ENCODE measurements at regions not wholly inside any gene's neighbourhood (a gene's known extent, or its start where the extent isn't known, plus 50 kb on each side); places are given as distances from the start of the nearest gene placed in this dataset.

DNA sequence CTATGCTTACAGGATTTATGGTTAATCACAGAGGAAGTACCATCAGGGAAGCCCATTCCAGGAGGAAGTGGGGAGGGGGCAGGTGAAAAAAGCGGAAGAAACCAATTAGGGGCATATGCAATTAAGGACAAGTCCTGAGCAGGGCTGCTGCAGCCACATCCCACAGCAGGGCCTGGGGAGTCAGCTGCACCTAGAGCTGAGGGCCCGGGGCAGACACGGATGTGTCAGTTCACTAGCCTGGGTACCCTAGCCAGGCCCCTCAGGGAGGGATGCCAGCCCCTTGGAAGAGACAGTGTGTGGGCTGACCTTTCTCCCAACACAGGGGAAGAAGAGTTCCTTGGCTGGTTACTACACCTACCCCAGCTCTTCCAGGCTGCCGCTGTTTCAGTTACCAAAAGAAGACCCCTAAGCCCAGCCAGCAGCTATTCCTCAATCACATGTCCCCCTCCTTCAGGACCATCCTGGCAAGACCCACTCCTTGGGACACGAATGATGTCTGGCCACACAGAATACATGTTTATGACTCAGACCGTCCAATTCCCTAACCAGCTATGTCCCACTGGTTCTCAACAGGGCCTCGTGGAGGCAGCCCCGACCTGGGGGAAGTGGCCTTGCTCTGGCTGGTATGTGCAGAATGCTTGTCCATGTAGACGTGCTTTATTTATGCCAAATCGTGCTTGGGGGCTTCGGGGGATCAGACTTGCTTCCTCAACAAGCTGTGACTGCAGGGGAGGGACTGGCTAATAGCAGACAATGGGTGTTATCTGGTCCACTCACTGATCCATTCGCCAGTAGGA, 133.7 kb upstream of the RTL1 start:
- TF ChIP-seq POLR2AphosphoS5 (IDR thresholded peaks at IDR 0.05; ENCODE audit: low read depth, low read length), result no peak
- no peak for TF ChIP-seq TAF1 (IDR thresholded peaks at IDR 0.05; ENCODE audit: borderline replicate concordance, low read depth, low read length)
- no peak for TF ChIP-seq POLR2A (IDR thresholded peaks at IDR 0.05; ENCODE audit: low read depth, low read length)
- FAIRE-seq, result no peak

GRCh38 chr14:101039031-101039754, 135.7 kb upstream of the RTL1 start:
- TF ChIP-seq TAF1 (IDR thresholded peaks at IDR 0.05; ENCODE audit: borderline replicate concordance, low read depth, low read length) (no peak), POLR2AphosphoS5 (IDR thresholded peaks at IDR 0.05; ENCODE audit: low read depth, low read length) (no peak), POLR2A (IDR thresholded peaks at IDR 0.05; ENCODE audit: low read depth, low read length) (no peak)
- DNase-seq (ENCODE audit: insufficient read length) (no peak), FAIRE-seq (no peak)

More for the DNA sequence above, 133.7 kb upstream of the RTL1 start:
- no peak for DNase-seq (ENCODE audit: insufficient read length)

DNA sequence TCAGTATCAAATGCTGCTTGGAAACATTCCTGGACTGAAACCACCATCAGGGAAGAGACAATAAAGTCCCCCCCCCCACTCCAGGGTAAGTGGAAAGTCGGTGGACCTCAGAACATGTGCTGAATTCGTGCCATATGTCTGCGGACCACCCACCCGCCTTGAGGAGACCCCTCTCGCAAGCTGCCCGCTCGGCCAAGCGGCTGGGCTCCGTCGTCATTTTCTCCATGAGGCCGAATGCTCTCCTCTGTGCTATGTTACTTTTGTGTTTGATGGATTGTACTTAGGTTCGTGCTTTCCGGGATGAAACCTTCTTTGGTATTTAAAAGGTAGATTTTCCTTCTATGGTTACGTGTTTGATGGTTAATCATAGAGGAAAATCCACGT, 136.2 kb upstream of the RTL1 start:
- TF ChIP-seq POLR2AphosphoS5 (IDR thresholded peaks at IDR 0.05; ENCODE audit: low read depth, low read length) (no peak), TAF1 (IDR thresholded peaks at IDR 0.05; ENCODE audit: borderline replicate concordance, low read depth, low read length) (no peak), POLR2A (IDR thresholded peaks at IDR 0.05; ENCODE audit: low read depth, low read length) (no peak)
- DNase-seq (ENCODE audit: insufficient read length) (no peak), FAIRE-seq (no peak)

- FAIRE-seq (no peak), DNase-seq (ENCODE audit: insufficient read length) (no peak)
- TF ChIP-seq POLR2A (IDR thresholded peaks at IDR 0.05; ENCODE audit: low read depth, low read length), result no peak
- no peak for TF ChIP-seq TAF1 (IDR thresholded peaks at IDR 0.05; ENCODE audit: borderline replicate concordance, low read depth, low read length)
- no peak for TF ChIP-seq POLR2AphosphoS5 (IDR thresholded peaks at IDR 0.05; ENCODE audit: low read depth, low read length)
These were observed 137.3 kb upstream of the RTL1 start for GRCh38 chr14:101040538-101041442.

DNA sequence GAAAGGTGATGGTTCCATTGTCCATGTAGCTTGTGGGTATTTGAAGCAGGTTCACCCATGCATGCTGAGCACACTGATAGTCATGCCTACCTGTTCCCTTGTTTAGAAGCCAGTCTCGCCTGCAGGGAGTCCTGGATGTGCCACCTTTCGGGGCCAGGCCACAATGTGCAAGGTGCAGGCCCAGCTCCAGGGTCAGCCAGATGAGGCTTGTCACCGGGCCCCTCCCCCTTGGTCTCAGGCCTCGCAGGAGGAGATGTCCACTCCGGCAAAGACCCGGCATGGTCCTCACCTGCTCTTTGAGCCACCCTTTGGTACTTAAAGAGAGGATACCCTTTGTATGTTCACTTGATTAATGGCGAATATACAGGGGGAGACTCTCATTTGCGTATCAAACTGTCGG, 140.4 kb upstream of the RTL1 start:
- no peak for FAIRE-seq
- no peak for TF ChIP-seq POLR2A (IDR thresholded peaks at IDR 0.05; ENCODE audit: low read depth, low read length)
- no peak for TF ChIP-seq TAF1 (IDR thresholded peaks at IDR 0.05; ENCODE audit: borderline replicate concordance, low read depth, low read length)
- TF ChIP-seq POLR2AphosphoS5 (IDR thresholded peaks at IDR 0.05; ENCODE audit: low read depth, low read length), result no peak
- DNase-seq (ENCODE audit: insufficient read length), result no peak

- no peak for TF ChIP-seq POLR2A (IDR thresholded peaks at IDR 0.05; ENCODE audit: low read depth, low read length)
- TF ChIP-seq POLR2AphosphoS5 (IDR thresholded peaks at IDR 0.05; ENCODE audit: low read depth, low read length), result no peak
- TF ChIP-seq TAF1 (IDR thresholded peaks at IDR 0.05; ENCODE audit: borderline replicate concordance, low read depth, low read length), result no peak
- DNase-seq (ENCODE audit: insufficient read length) (no peak), FAIRE-seq (no peak)
These were observed 141.2 kb upstream of the RTL1 start for GRCh38 chr14:101044741-101045140.

- DNase-seq (ENCODE audit: insufficient read length) (no peak), FAIRE-seq (no peak)
- TF ChIP-seq POLR2AphosphoS5 (IDR thresholded peaks at IDR 0.05; ENCODE audit: low read depth, low read length) (no peak), TAF1 (IDR thresholded peaks at IDR 0.05; ENCODE audit: borderline replicate concordance, low read depth, low read length) (no peak), POLR2A (IDR thresholded peaks at IDR 0.05; ENCODE audit: low read depth, low read length) (no peak)
These were observed 142.0 kb upstream of the RTL1 start for GRCh38 chr14:101045511-101045910.

DNA sequence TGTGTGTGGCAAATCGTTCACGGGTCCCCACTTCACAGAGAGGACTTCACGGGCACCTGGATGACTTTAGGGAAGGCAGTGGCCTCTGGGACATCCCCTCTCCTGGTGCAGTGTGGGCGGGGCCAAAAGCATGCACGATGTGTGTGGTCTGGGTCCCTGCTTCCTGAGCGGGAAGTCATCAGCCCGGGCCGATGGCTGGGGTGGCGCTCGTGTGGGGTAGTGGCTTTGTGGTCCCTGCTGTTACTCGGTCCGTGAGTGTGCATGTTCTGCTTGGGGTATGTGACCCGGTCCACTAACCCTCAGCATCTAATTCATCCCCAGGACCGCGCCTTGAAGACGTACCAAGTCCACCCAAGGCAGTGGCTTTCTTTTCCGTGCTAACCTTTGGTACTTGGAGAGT, 142.5 kb upstream of the RTL1 start:
- no peak for TF ChIP-seq TAF1 (IDR thresholded peaks at IDR 0.05; ENCODE audit: borderline replicate concordance, low read depth, low read length)
- no peak for TF ChIP-seq POLR2A (IDR thresholded peaks at IDR 0.05; ENCODE audit: low read depth, low read length)
- TF ChIP-seq POLR2AphosphoS5 (IDR thresholded peaks at IDR 0.05; ENCODE audit: low read depth, low read length), result no peak
- DNase-seq (ENCODE audit: insufficient read length), result no peak
- no peak for FAIRE-seq

DNA sequence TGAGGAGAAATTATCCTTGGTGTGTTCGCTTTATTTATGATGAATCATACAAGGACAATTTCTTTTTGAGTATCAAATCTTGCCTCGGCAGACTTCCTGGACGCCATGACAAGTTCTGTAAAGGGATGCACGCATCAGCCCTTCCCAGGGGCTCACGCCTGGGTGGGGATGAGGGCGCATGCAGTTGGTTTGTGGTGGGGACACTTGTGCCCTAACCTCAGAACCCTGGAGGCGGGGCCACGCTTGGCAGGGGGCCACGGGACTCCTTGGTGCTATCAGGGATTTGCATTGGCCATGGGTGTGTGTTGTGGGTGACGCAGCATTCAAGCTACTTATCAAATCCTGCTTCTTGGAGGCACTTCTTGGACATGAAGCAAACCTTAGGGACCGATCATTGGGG, 143.8 kb upstream of the RTL1 start:
- DNase-seq (ENCODE audit: insufficient read length) (no peak), FAIRE-seq (no peak)
- TF ChIP-seq POLR2AphosphoS5 (IDR thresholded peaks at IDR 0.05; ENCODE audit: low read depth, low read length), result no peak
- no peak for TF ChIP-seq TAF1 (IDR thresholded peaks at IDR 0.05; ENCODE audit: borderline replicate concordance, low read depth, low read length)
- TF ChIP-seq POLR2A (IDR thresholded peaks at IDR 0.05; ENCODE audit: low read depth, low read length), result no peak

- TF ChIP-seq POLR2AphosphoS5 (IDR thresholded peaks at IDR 0.05; ENCODE audit: low read depth, low read length) (no peak), TAF1 (IDR thresholded peaks at IDR 0.05; ENCODE audit: borderline replicate concordance, low read depth, low read length) (no peak), POLR2A (IDR thresholded peaks at IDR 0.05; ENCODE audit: low read depth, low read length) (no peak)
- FAIRE-seq (no peak), DNase-seq (ENCODE audit: insufficient read length) (no peak)
These were observed 145.2 kb upstream of the RTL1 start for GRCh38 chr14:101048766-101049165.

- DNase-seq (ENCODE audit: insufficient read length), result no peak
- FAIRE-seq, result no peak
- no peak for TF ChIP-seq POLR2AphosphoS5 (IDR thresholded peaks at IDR 0.05; ENCODE audit: low read depth, low read length)
These were observed 146.0 kb upstream of the RTL1 start for GRCh38 chr14:101049511-101049910.

All from GM12892 (cell line).